GM12878 (cell line): ENCODE measurements at regions not wholly inside any gene's neighbourhood (a gene's known extent, or its start where the extent isn't known, plus 50 kb on each side); places are given as distances from the start of the nearest gene placed in this dataset.

Source experiments
- CREB1 ChIP-seq: IDR thresholded peaks from 2 replicates; pipeline ENCODE4 v1.6.1; 2012; ENCODE audit warnings: low read depth, mild to moderate bottlenecking, inconsistent platforms
- FOS ChIP-seq: IDR thresholded peaks from 3 replicates; pipeline ENCODE4 v1.6.1; 2011; ENCODE audit warnings: borderline replicate concordance; ENCODE audit not compliant: insufficient read length; ENCODE audit errors: extremely low read depth
- IRF3 ChIP-seq: fragments of 450-650 bp; IDR thresholded peaks from 2 replicates; pipeline ENCODE4 v1.6.1; 2014; ENCODE audit warnings: mild to moderate bottlenecking
- IRF4 ChIP-seq: IDR thresholded peaks from 2 replicates; pipeline ENCODE4 v1.6.1; 2011; ENCODE audit warnings: low read depth, low read length
- PML ChIP-seq: IDR thresholded peaks from 2 replicates; pipeline ENCODE4 v1.6.1; 2012; ENCODE audit warnings: low read length, inconsistent platforms
- STAT3 ChIP-seq: IDR thresholded peaks from 2 replicates; pipeline ENCODE4 v1.6.1; 2011; ENCODE audit warnings: low read depth, low read length, improper control_type of control experiment
- TARDBP ChIP-seq: IDR thresholded peaks from 2 replicates; pipeline ENCODE4 v1.6.1; 2016; ENCODE audit warnings: borderline replicate concordance
- TCF3 ChIP-seq: IDR thresholded peaks from 2 replicates; pipeline ENCODE4 v1.6.1; 2012; ENCODE audit warnings: low read depth, mild to moderate bottlenecking, low read length, borderline replicate concordance; ENCODE audit not compliant: insufficient read depth
- ZSCAN29 ChIP-seq: fragments of 450-650 bp; IDR thresholded peaks from 2 replicates; pipeline ENCODE4 v1.6.1; 2017; ENCODE audit warnings: mild to moderate bottlenecking, moderate library complexity
- TF ChIP-seq, protein P1 (sequence below): IDR thresholded peaks from 2 replicates; pipeline ENCODE4 v1.6.1; 2012; ENCODE audit warnings: mild to moderate bottlenecking, low read depth, low read length
- TF ChIP-seq, protein P2 (sequence below): IDR thresholded peaks from 2 replicates; pipeline ENCODE4 v1.6.1; 2011; ENCODE audit warnings: borderline replicate concordance, low read depth, mild to moderate bottlenecking, moderate library complexity, low read length; ENCODE audit not compliant: insufficient read depth, poor library complexity, severe bottlenecking

DNA sequence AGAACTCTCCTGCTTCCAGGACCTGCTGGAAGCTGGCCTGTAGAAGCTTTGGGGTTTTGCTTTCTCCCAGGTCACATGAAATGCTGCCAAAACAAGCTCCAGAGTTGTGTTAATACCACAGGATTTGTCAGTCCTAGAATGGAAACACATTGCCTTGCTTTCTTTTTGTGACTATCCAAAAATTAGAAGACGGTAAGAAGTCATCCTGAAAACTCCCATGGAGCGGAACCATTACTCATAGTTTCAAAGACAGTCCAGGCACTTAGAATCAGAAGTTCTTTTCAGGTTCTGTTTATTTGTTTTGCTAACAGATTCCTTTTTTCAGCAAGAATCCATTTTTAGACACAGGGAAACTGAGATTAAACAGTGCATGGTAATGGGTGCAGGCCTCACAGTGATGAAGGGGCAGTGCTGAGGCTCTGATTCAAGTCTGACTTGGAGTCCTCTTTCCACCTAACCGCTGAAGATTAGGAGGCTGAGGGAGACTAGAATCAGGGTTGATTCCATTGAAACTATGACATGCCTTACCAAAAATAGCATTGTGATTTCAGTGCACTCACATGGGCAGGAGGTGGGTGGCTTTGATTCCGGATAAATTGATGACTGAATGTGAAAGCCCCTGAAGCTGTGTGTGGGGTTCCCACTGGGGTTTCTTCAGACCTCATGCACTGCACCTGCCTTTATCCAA lies 72.2 kb upstream of the NAA20 start (continued):
- TF ChIP-seq, protein P1, sequence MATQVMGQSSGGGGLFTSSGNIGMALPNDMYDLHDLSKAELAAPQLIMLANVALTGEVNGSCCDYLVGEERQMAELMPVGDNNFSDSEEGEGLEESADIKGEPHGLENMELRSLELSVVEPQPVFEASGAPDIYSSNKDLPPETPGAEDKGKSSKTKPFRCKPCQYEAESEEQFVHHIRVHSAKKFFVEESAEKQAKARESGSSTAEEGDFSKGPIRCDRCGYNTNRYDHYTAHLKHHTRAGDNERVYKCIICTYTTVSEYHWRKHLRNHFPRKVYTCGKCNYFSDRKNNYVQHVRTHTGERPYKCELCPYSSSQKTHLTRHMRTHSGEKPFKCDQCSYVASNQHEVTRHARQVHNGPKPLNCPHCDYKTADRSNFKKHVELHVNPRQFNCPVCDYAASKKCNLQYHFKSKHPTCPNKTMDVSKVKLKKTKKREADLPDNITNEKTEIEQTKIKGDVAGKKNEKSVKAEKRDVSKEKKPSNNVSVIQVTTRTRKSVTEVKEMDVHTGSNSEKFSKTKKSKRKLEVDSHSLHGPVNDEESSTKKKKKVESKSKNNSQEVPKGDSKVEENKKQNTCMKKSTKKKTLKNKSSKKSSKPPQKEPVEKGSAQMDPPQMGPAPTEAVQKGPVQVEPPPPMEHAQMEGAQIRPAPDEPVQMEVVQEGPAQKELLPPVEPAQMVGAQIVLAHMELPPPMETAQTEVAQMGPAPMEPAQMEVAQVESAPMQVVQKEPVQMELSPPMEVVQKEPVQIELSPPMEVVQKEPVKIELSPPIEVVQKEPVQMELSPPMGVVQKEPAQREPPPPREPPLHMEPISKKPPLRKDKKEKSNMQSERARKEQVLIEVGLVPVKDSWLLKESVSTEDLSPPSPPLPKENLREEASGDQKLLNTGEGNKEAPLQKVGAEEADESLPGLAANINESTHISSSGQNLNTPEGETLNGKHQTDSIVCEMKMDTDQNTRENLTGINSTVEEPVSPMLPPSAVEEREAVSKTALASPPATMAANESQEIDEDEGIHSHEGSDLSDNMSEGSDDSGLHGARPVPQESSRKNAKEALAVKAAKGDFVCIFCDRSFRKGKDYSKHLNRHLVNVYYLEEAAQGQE: no peak
- peak; percentile 81 for TF ChIP-seq ZSCAN29
- no peak for TF ChIP-seq FOS
- TF ChIP-seq STAT3: 0 out of 2 replicates have a peak, but pooled peaks have one; percentile 37
- TF ChIP-seq PML: peak; percentile 64
- TF ChIP-seq CREB1: peak; percentile 70; the same call in 1 of the 2 replicates
- TF ChIP-seq IRF4: peak; percentile 92
- TF ChIP-seq IRF3: no peak
- TF ChIP-seq TARDBP: 0 out of 2 replicates have a peak, but pooled peaks have one; percentile 28
- TF ChIP-seq, protein P2, sequence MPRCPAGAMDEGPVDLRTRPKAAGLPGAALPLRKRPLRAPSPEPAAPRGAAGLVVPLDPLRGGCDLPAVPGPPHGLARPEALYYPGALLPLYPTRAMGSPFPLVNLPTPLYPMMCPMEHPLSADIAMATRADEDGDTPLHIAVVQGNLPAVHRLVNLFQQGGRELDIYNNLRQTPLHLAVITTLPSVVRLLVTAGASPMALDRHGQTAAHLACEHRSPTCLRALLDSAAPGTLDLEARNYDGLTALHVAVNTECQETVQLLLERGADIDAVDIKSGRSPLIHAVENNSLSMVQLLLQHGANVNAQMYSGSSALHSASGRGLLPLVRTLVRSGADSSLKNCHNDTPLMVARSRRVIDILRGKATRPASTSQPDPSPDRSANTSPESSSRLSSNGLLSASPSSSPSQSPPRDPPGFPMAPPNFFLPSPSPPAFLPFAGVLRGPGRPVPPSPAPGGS: peak; percentile 84
- TF ChIP-seq TCF3: peak; percentile 80; the same call in 1 of the 2 replicates
